ENCODE measurements at regions not wholly inside any gene's neighbourhood (a gene's known extent, or its start where the extent isn't known, plus 50 kb on each side); places are given as distances from the start of the nearest gene placed in this dataset.
A peak's percentile ranks its signal among the peaks of the same experiment; 100 is the strongest.

DNA sequence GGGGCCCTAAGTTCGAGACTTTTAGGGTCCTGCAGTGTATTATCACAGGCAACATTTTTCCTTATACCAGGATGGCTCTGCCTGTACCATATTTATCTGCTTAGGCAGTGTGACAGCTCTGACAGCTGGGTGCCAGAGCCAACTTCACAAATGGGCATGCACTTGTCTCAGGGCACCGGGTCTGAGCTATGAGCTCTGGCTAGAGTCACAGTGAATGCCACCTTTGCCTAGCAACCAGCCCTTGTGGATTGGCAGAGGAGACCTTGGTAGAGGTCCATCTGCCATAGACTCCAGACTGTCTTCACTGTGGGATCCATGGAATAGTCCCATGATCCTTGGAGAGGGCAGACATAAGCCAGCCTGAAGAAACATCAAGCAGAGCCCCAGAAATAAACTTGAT is 746.6 kb upstream of the TSPY4 start:
- no peak for DNase-seq (ENCODE audit: low read depth)
- no peak for TF ChIP-seq CTCF (IDR thresholded peaks at IDR 0.05; ENCODE audit: control insufficient read depth, extremely low read depth, insufficient read depth)
- H3K4me3 ChIP-seq (ENCODE audit: low read depth, low read length), result no peak overlapping the region

DNA sequence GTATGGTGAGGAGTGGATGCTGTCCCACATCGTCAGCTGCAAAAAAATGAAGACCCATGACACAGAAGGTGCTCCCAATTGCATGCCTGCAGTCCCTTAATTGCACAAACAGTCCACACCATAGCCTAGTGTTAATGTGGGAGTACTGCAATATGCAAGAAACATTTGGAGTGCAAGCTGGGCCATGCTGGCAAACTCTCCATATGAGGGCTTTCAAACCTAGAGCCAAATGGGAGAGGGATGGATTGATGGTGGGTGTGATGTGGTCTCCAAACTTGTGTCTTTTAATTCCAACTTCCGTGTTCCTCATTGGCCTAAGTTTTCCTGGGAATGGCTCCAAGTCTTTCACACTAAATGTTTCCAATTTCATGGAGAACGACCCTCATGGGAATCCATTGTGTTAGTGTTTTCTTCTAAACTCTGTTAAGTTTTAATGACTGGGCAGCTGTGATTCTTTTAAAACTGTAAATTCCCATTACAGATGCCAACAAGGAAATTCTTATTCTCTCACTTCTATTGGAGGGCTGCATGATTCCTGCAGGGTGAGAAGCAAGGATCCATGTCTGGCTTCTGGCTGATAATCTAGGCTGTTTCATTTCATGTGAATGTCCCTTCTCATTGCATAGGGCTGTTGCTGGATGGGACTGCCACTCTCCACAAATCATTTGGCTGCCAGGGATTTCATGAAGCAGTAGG is 745.3 kb upstream of the TSPY4 start:
- no peak for TF ChIP-seq CTCF (IDR thresholded peaks at IDR 0.05; ENCODE audit: control insufficient read depth, extremely low read depth, insufficient read depth)
- no peak overlapping the region for H3K4me3 ChIP-seq (ENCODE audit: low read depth, low read length)
- DNase-seq (ENCODE audit: low read depth), result no peak

DNA sequence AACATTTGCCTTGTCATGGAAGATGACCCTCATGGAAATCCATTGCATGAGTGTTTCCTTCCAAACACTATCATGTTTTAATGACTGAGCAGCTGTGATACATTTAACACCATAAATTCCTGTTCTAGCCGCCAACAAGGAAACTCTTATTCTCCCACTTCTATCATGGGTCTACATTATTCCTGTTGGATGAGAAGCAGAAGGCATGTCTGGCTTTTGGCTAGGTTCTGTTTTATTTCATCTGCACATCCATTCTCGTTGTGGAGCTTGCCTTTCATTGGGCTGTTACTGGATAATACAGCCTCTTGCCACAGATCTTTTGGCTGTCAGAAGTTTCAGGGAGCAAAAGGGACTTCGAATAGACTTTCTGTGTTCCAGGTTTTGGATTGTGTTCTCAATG is 742.6 kb upstream of the TSPY4 start:
- TF ChIP-seq CTCF (IDR thresholded peaks at IDR 0.05; ENCODE audit: control insufficient read depth, extremely low read depth, insufficient read depth), result no peak
- H3K4me3 ChIP-seq (ENCODE audit: low read depth, low read length), result no peak overlapping the region
- DNase-seq (ENCODE audit: low read depth), result no peak

- DNase-seq (ENCODE audit: low read depth), result no peak
- H3K4me3 ChIP-seq (ENCODE audit: low read depth, low read length), result no peak overlapping the region
- no peak for TF ChIP-seq CTCF (IDR thresholded peaks at IDR 0.05; ENCODE audit: control insufficient read depth, extremely low read depth, insufficient read depth)
These were observed 738.1 kb upstream of the TSPY4 start for GRCh38 chrY:8599141-8599540.

GRCh38 chrY:8610620-8611019 is 726.6 kb upstream of the TSPY4 start:
- TF ChIP-seq CTCF (IDR thresholded peaks at IDR 0.05; ENCODE audit: control insufficient read depth, extremely low read depth, insufficient read depth), result no peak
- H3K4me3 ChIP-seq (ENCODE audit: low read depth, low read length), result no peak overlapping the region
- no peak for DNase-seq (ENCODE audit: low read depth)

GRCh38 chrY:8611815-8612214 is 725.4 kb upstream of the TSPY4 start:
- H3K4me3 ChIP-seq (ENCODE audit: low read depth, low read length), result no peak overlapping the region
- TF ChIP-seq CTCF (IDR thresholded peaks at IDR 0.05; ENCODE audit: control insufficient read depth, extremely low read depth, insufficient read depth), result no peak
- DNase-seq (ENCODE audit: low read depth), result peak; percentile 91

- TF ChIP-seq CTCF (IDR thresholded peaks at IDR 0.05; ENCODE audit: control insufficient read depth, extremely low read depth, insufficient read depth), result no peak
- DNase-seq (ENCODE audit: low read depth), result no peak
- H3K4me3 ChIP-seq (ENCODE audit: low read depth, low read length), result no peak overlapping the region
These were observed 719.0 kb upstream of the TSPY4 start for GRCh38 chrY:8618302-8618701.

Data from LNCaP clone FGC (cell line).